ENCODE measurements at regions not wholly inside any gene's neighbourhood (a gene's known extent, or its start where the extent isn't known, plus 50 kb on each side); places are given as distances from the start of the nearest gene placed in this dataset.
A peak's percentile ranks its signal among the peaks of the same experiment; 100 is the strongest.
"Not testable (repeated sequence)": the region's sequence is repeated elsewhere in the genome, so short reads cannot be mapped to it uniquely, and the experiment has no call there.

- peak; percentile 51 for DNase-seq (ENCODE audit: low read depth)
Observed at GRCh38 chr9:87375397-87376073, 122.1 kb upstream of the DAPK1 start.

GRCh38 chr9:87378676-87379075 is 119.0 kb upstream of the DAPK1 start:
- no peak for DNase-seq (ENCODE audit: low read depth)

- DNase-seq (ENCODE audit: low read depth) = no peak
Observed at GRCh38 chr9:87379300-87379699, 118.4 kb upstream of the DAPK1 start.

GRCh38 chr9:87381050-87381711 is 116.5 kb upstream of the DAPK1 start:
- DNase-seq (ENCODE audit: low read depth) = peak; percentile 94

- peak; percentile 44 for DNase-seq (ENCODE audit: low read depth)
Observed at GRCh38 chr9:87381746-87382145, 115.9 kb upstream of the DAPK1 start.

GRCh38 chr9:87382900-87383299 is 114.8 kb upstream of the DAPK1 start:
- peak; percentile 37 for DNase-seq (ENCODE audit: low read depth)

- no peak for DNase-seq (ENCODE audit: low read depth)
Observed at GRCh38 chr9:87383344-87384150, 114.1 kb upstream of the DAPK1 start.

GRCh38 chr9:87386490-87387025 is 111.1 kb upstream of the DAPK1 start:
- DNase-seq (ENCODE audit: low read depth) = no peak

GRCh38 chr9:87387351-87388011 is 110.2 kb upstream of the DAPK1 start:
- DNase-seq (ENCODE audit: low read depth) = no peak

GRCh38 chr9:87388708-87389107 is 109.0 kb upstream of the DAPK1 start:
- not testable (repeated sequence) for DNase-seq (ENCODE audit: low read depth)

GRCh38 chr9:87389936-87390335 is 107.7 kb upstream of the DAPK1 start:
- DNase-seq (ENCODE audit: low read depth) = no peak

- DNase-seq (ENCODE audit: low read depth) = no peak
Observed at GRCh38 chr9:87390361-87390760, 107.3 kb upstream of the DAPK1 start.

- DNase-seq (ENCODE audit: low read depth) = no peak
Observed at GRCh38 chr9:87392086-87392485, 105.6 kb upstream of the DAPK1 start.

GRCh38 chr9:87393706-87394230 is 103.9 kb upstream of the DAPK1 start:
- no peak for DNase-seq (ENCODE audit: low read depth)

- no peak for DNase-seq (ENCODE audit: low read depth)
Observed at GRCh38 chr9:87395804-87396479, 101.7 kb upstream of the DAPK1 start.

- DNase-seq (ENCODE audit: low read depth) = no peak
Observed at GRCh38 chr9:87401681-87402080, 96.0 kb upstream of the DAPK1 start.

GRCh38 chr9:87402537-87402936 is 95.1 kb upstream of the DAPK1 start:
- no peak for DNase-seq (ENCODE audit: low read depth)

- no peak for DNase-seq (ENCODE audit: low read depth)
Observed at GRCh38 chr9:87405677-87406542, 91.8 kb upstream of the DAPK1 start.

- DNase-seq (ENCODE audit: low read depth) = no peak
Observed at GRCh38 chr9:87406543-87407166, 91.0 kb upstream of the DAPK1 start.

Data from GM04503 (cell line).